Hematopoietic multipotent progenitor cell treated with erythropoietin and hydrocortisone succinate and interleukin-3 and kit ligand, for 8 days (in vitro differentiated cells): ENCODE measurements at regions not wholly inside any gene's neighbourhood (a gene's known extent, or its start where the extent isn't known, plus 50 kb on each side); places are given as distances from the start of the nearest gene placed in this dataset.
"Not testable (repeated sequence)": the region's sequence is repeated elsewhere in the genome, so short reads cannot be mapped to it uniquely, and the experiment has no call there.

Experiments used
- DNase-seq: peaks from one replicate; pipeline ENCODE4 v3.0.0-alpha.2; 2015

- DNase-seq: no peak
Measured at GRCh38 chr3:140752499-140752898, 74.6 kb downstream of the TRIM42 start.

- no peak for DNase-seq
Measured at GRCh38 chr3:140753865-140754754, 76.2 kb downstream of the TRIM42 start.

- no peak for DNase-seq
Measured at GRCh38 chr3:140754936-140755335, 77.1 kb downstream of the TRIM42 start.

GRCh38 chr3:140756240-140757016, 78.6 kb downstream of the TRIM42 start:
- DNase-seq: no peak

GRCh38 chr3:140758791-140759444, 81.1 kb downstream of the TRIM42 start:
- DNase-seq: no peak

GRCh38 chr3:140760324-140761075, 82.6 kb downstream of the TRIM42 start:
- DNase-seq: no peak

GRCh38 chr3:140761076-140761639, 83.3 kb downstream of the TRIM42 start:
- no peak for DNase-seq

GRCh38 chr3:140762746-140763145, 84.9 kb downstream of the TRIM42 start:
- DNase-seq: no peak

- no peak for DNase-seq
Measured at GRCh38 chr3:140763532-140763931, 85.7 kb downstream of the TRIM42 start.

- DNase-seq: no peak
Measured at GRCh38 chr3:140765246-140765645, 87.4 kb downstream of the TRIM42 start.

GRCh38 chr3:140766465-140766864, 88.6 kb downstream of the TRIM42 start:
- no peak for DNase-seq

- DNase-seq: no peak
Measured at GRCh38 chr3:140767566-140767965, 89.7 kb downstream of the TRIM42 start.

- no peak for DNase-seq
Measured at GRCh38 chr3:140768941-140769340, 91.1 kb downstream of the TRIM42 start.

- DNase-seq: no peak
Measured at GRCh38 chr3:140769951-140770350, 92.1 kb downstream of the TRIM42 start.

GRCh38 chr3:140770977-140771667, 93.3 kb downstream of the TRIM42 start:
- DNase-seq: no peak

- no peak for DNase-seq
Measured at GRCh38 chr3:140777631-140778233, 99.9 kb downstream of the TRIM42 start.

- DNase-seq: no peak
Measured at GRCh38 chr3:140791368-140791767, 113.5 kb downstream of the TRIM42 start.

- no peak for DNase-seq
Measured at GRCh38 chr3:140794507-140794906, 116.6 kb downstream of the TRIM42 start.

- not testable (repeated sequence) for DNase-seq
Measured at GRCh38 chr3:140802898-140803297, 125.0 kb downstream of the TRIM42 start.

GRCh38 chr3:140809316-140809715, 131.5 kb downstream of the TRIM42 start:
- DNase-seq: no peak
